GM12865 (cell line): ENCODE measurements at regions not wholly inside any gene's neighbourhood (a gene's known extent, or its start where the extent isn't known, plus 50 kb on each side); places are given as distances from the start of the nearest gene placed in this dataset.
A peak's percentile ranks its signal among the peaks of the same experiment; 100 is the strongest.

Experiments
- DNase-seq: peaks from one replicate; pipeline ENCODE4 v3.0.0; 2010; ENCODE audit warnings: low read depth
- H3K4me3 ChIP-seq: 2 replicates; pipeline ENCODE4 v1.5.1; 2011; ENCODE audit warnings: mild to moderate bottlenecking, low read depth, low read length, control low read depth
- CTCF ChIP-seq: IDR thresholded peaks from 2 replicates; pipeline ENCODE4 v1.5.1; 2011; ENCODE audit warnings: low read length, control low read depth, low read depth, inconsistent platforms; ENCODE audit not compliant: insufficient read depth; ENCODE audit errors: missing control alignments

GRCh38 chr2:195537811-195538210, 119.2 kb upstream of the SLC39A10 start:
- H3K4me3 ChIP-seq = no peak overlapping the region
- no peak for DNase-seq
- TF ChIP-seq CTCF = no peak

- TF ChIP-seq CTCF = no peak
- H3K4me3 ChIP-seq = no peak overlapping the region
- no peak for DNase-seq
Observed at GRCh38 chr2:195536906-195537305, 120.1 kb upstream of the SLC39A10 start.

- H3K4me3 ChIP-seq = peak overlapping the region; percentile 13; the same call in 1 of the 2 replicates
- DNase-seq = peak; percentile 90
Observed at GRCh38 chr2:195535911-195536522, 121.0 kb upstream of the SLC39A10 start.

GRCh38 chr2:195534971-195535370, 122.1 kb upstream of the SLC39A10 start:
- no peak for TF ChIP-seq CTCF
- no peak overlapping the region for H3K4me3 ChIP-seq
- DNase-seq = no peak

More at GRCh38 chr2:195535911-195536522, 121.0 kb upstream of the SLC39A10 start:
- no peak for TF ChIP-seq CTCF

- H3K4me3 ChIP-seq = peak overlapping the region; percentile 52
- peak; percentile 60 for DNase-seq
- TF ChIP-seq CTCF = peak; percentile 28
Observed at GRCh38 chr2:195533771-195534642, 123.0 kb upstream of the SLC39A10 start.

- DNase-seq = peak; percentile 38
- no peak for TF ChIP-seq CTCF
- H3K4me3 ChIP-seq = peak overlapping the region; percentile 52
Observed at GRCh38 chr2:195532628-195533271, 124.3 kb upstream of the SLC39A10 start.
